K562 (cell line): ENCODE measurements at regions not wholly inside any gene's neighbourhood (a gene's known extent, or its start where the extent isn't known, plus 50 kb on each side); places are given as distances from the start of the nearest gene placed in this dataset.

Experiments used
- ATAC-seq: fragments of 200-7000 bp; cut with Tn5 transposase; 3 replicates; pipeline ENCODE4 v1.9.1; 2020; ENCODE audit warnings: moderate library complexity
- BruUV-seq: library from RNA; stranded (reverse); fragments of 400-500 nt; replicated peaks from 2 replicates; lab custom pipeline; 2021; lab: Mats Ljungman, UMichigan
- CTCF ChIA-PET: fragments of 300-600 bp; formaldehyde crosslinking; extraction: SDS; loops from one replicate; lab custom pipeline; 2021; ENCODE audit warnings: low intra/inter-chr PET ratio; lab: Yijun Ruan, JAX
- POLR2A ChIA-PET: fragments of 300-600, 350-650 bp; sonication (Branson Sonifier 250); formaldehyde crosslinking; extraction: SDS; loops from one replicate; lab custom pipeline; 2021; ENCODE audit warnings: antibody characterized with exemption, inconsistent platforms; lab: Yijun Ruan, JAX
- DNase-seq, 4 experiments: peaks; one replicate each; pipeline versions ENCODE4 v3.0.0 to v3.0.0-alpha.2; 2011 to 2018; ENCODE audit warnings: low spot score in 3 of 4, mixed read lengths in 3 of 4; ENCODE audit errors: extremely low read depth in 1 of 4
- FAIRE-seq: peaks from 2 replicates; lab custom pipeline; 2011; peaks lifted over from hg19 to GRCh38; lab: Jason Lieb, UNC
- H2AFZ ChIP-seq: 2 replicates; pipeline ENCODE4 v1.6.0; 2011; ENCODE audit warnings: low read depth, low read length, control low read depth, inconsistent platforms
- H3K27ac ChIP-seq: fragments of 200-600 bp; 3 replicates; pipeline ENCODE4 v1.8.0; 2011; ENCODE audit warnings: low read depth, mild to moderate bottlenecking, control low read depth, inconsistent platforms, low read length, moderate library complexity, mixed read lengths; ENCODE audit errors: extremely low read depth
- H3K27me3 ChIP-seq, 2 experiments: fragments of 300-600 bp in 1 of 2; 2 replicates in 1 of 2; 3 replicates in 1 of 2; pipeline versions ENCODE4 v1.6.0 to v1.8.0; 2011; ENCODE audit warnings: inconsistent platforms in 2 of 2, low read length in 2 of 2, mild to moderate bottlenecking in 1 of 2, mixed read lengths in 1 of 2, moderate library complexity in 1 of 2; ENCODE audit not compliant: control insufficient read depth in 2 of 2, insufficient read depth in 2 of 2
- H3K36me3 ChIP-seq: fragments of 300-600 bp; 3 replicates; pipeline ENCODE4 v1.8.0; 2011; ENCODE audit warnings: mild to moderate bottlenecking, low read length, inconsistent platforms; ENCODE audit not compliant: control insufficient read depth, insufficient read depth
- H3K4me1 ChIP-seq, 2 experiments: fragments of 200-600 bp in 1 of 2; replicated peaks in 1 of 2; 2 replicates in 1 of 2; 3 replicates in 1 of 2; pipeline versions ENCODE4 v1.5.1 to v1.8.0; 2011; ENCODE audit warnings: inconsistent platforms in 2 of 2, low read length in 2 of 2, mild to moderate bottlenecking in 1 of 2, mixed read lengths in 1 of 2, moderate library complexity in 1 of 2; ENCODE audit not compliant: control insufficient read depth in 2 of 2, insufficient read depth in 2 of 2
- H3K4me2 ChIP-seq: 2 replicates; pipeline ENCODE4 v1.6.1; 2011; ENCODE audit warnings: low read length, control low read depth, inconsistent platforms, mixed read lengths; ENCODE audit not compliant: insufficient read depth
- H3K4me3 ChIP-seq: fragments of 200-600 bp; sonication (generic), shearing (Covaris generic); 2 replicates; pipeline ENCODE4 v1.5.1; 2016; ENCODE audit warnings: control low read depth, inconsistent platforms
- H3K79me2 ChIP-seq: fragments of 200-600 bp; 3 replicates; pipeline ENCODE4 v1.8.0; 2011; ENCODE audit warnings: low read length, inconsistent platforms; ENCODE audit not compliant: control insufficient read depth, insufficient read depth
- H3K9ac ChIP-seq, 2 experiments: 2 replicates each; pipeline versions ENCODE4 v1.6.0 to v1.6.1; 2011; ENCODE audit warnings: low read depth in 2 of 2, low read length in 2 of 2, control low read depth in 1 of 2, inconsistent platforms in 1 of 2, mild to moderate bottlenecking in 1 of 2, mixed read lengths in 1 of 2; ENCODE audit not compliant: insufficient read depth in 1 of 2
- H3K9me1 ChIP-seq: one replicate; pipeline ENCODE4 v1.6.0; 2011; ENCODE audit warnings: inconsistent platforms, mild to moderate bottlenecking, low read length, moderate library complexity; ENCODE audit not compliant: control insufficient read depth, insufficient read depth
- H3K9me3 ChIP-seq: replicated peaks from 2 replicates; pipeline ENCODE4 v1.5.1; 2011; ENCODE audit warnings: low read depth, low read length, inconsistent platforms; ENCODE audit not compliant: control insufficient read depth, insufficient read depth
- H4K20me1 ChIP-seq: replicated peaks from 2 replicates; pipeline ENCODE4 v1.6.1; 2011; ENCODE audit warnings: low read length, inconsistent platforms, mixed read lengths; ENCODE audit not compliant: control insufficient read depth, insufficient read depth
- CXXC5 ChIP-seq: fragments of 250-450 bp; sonication (Bioruptor Pico); IDR thresholded peaks from 2 replicates; pipeline ENCODE4 v1.8.0; 2022; ENCODE audit warnings: inconsistent platforms, mild to moderate bottlenecking, moderate library complexity
- HNRNPK ChIP-seq: fragments of 200-400 bp; formaldehyde crosslinking; IDR thresholded peaks from one replicate; pipeline ENCODE4 v1.6.1; 2018; ENCODE audit warnings: mild to moderate bottlenecking, low read depth, low read length; ENCODE audit not compliant: poor library complexity, severe bottlenecking
- LEF1 ChIP-seq: fragments of 450-650 bp; IDR thresholded peaks from 2 replicates; pipeline ENCODE4 v1.6.1; 2016; ENCODE audit warnings: mild to moderate bottlenecking
- POU5F1 ChIP-seq: fragments of 150-350 bp; IDR thresholded peaks from 2 replicates; pipeline ENCODE4 v1.6.1; 2014; ENCODE audit warnings: borderline replicate concordance, low read length, low read depth, mild to moderate bottlenecking; ENCODE audit not compliant: partially characterized antibody
- STAG1 ChIP-seq: sonication (generic); formaldehyde crosslinking; IDR thresholded peaks from 2 replicates; pipeline ENCODE4 v1.5.0; 2020; ENCODE audit warnings: missing genetic modification reagents, borderline replicate concordance
- ZBTB5 ChIP-seq: fragments of 450-650 bp; IDR thresholded peaks from 2 replicates; pipeline ENCODE4 v1.6.1; 2017; ENCODE audit warnings: antibody characterized with exemption
- WGBS: fragments of 100-300 bp; shearing (Covaris generic); methylation state at CpG from one replicate; pipeline ENCODE4 v1.1.6; 2016; ENCODE audit warnings: low coverage, mixed read lengths; ENCODE audit not compliant: insufficient coverage; ENCODE audit errors: missing lambda C conversion rate; 5-methylcytosine and 5-hydroxymethylcytosine counted together
- in situ Hi-C: fragments of 300-500 bp; cut with MboI; formaldehyde crosslinking; loops from 4 replicates; pipeline ENCODE4 v1.15.0; 2018; ENCODE audit warnings: inconsistent platforms, mixed read lengths
- intact Hi-C: fragments of 100-400 bp; cut with micrococcal nuclease; formaldehyde crosslinking; loops from 2 replicates; pipeline ENCODE4 v1.14.2; 2022

DNA sequence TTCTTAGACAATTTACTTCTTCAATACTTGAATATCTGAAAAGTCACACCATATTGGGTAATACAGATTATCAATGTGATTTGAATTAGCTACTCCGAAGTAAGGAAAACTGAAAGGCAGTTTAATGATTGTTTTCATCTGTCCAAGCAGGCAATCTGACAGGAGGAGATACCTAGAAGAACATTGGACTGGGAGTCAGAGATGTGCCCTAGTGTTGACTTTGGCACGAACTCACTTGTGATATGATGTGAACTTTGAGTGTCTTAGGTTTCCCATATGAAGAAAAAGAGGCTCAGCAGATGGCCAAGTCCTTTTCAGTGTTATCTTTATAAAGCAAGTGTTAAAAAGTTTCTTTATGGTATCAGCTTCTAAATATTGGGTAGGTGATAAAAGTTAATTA, 287.1 kb downstream of the MTX2 start:
- in situ Hi-C loops: no loop called here
- BruUV-seq: no TSS peak
- intact Hi-C loops: loop anchor here (10.0 kb wide), 1 partner anchor 172 kb away; no protein-coding TSS in a partner anchor
- H3K79me2 ChIP-seq: no peaks in the 10 kb centered on the region
- ChIA-PET POLR2A (interaction anchor here (0.6 to 1.1 kb wide), 2 partner anchors 10 to 55 kb away, joined by 3 read pairs; no protein-coding TSS in a partner anchor), CTCF (no interaction called here)
- no peaks in the 10 kb centered on the region for H3K9me1 ChIP-seq
- H3K27me3 ChIP-seq: peaks cover 6 to 20% of the 10 kb centered on the region in 2 experiments; a peak in 4 of 5 replicates
- no peak overlapping the region for H3K27ac ChIP-seq
- ATAC-seq (no peak), FAIRE-seq (no peak), DNase-seq (no peak)
- 0% methylated on average over 2 of the region's 2 CpGs for WGBS
- TF ChIP-seq ZBTB5: no peak
- TF ChIP-seq STAG1: no peak
- TF ChIP-seq LEF1: no peak
- TF ChIP-seq CXXC5 (CRISPR knock-in tag): no peak
- no peak for TF ChIP-seq POU5F1
- no peak for TF ChIP-seq HNRNPK
- no peaks in the 10 kb centered on the region for H3K36me3 ChIP-seq
- H3K4me2 ChIP-seq: no peak overlapping the region
- H3K9me3 ChIP-seq: no peaks in the 10 kb centered on the region
- no peaks in the 10 kb centered on the region for H4K20me1 ChIP-seq
- H3K4me1 ChIP-seq: peaks cover 0 to 3% of the 10 kb centered on the region in 2 experiments; a peak in 1 of 5 replicates
- H3K4me3 ChIP-seq: no peak overlapping the region
- H2AFZ ChIP-seq: no peak overlapping the region
- H3K9ac ChIP-seq: no peak overlapping the region
